Neutrophil (primary cell): ENCODE measurements at regions not wholly inside any gene's neighbourhood (a gene's known extent, or its start where the extent isn't known, plus 50 kb on each side); places are given as distances from the start of the nearest gene placed in this dataset.

Source experiments
- H3K27ac ChIP-seq: fragments of 200-600 bp; sonication (generic); 2 replicates; pipeline ENCODE4 v1.5.1; 2016; ENCODE audit warnings: mild to moderate bottlenecking, moderate library complexity
- H3K27me3 ChIP-seq: fragments of 200-600 bp; sonication (generic); 2 replicates; pipeline ENCODE4 v1.6.0; 2016; ENCODE audit warnings: mild to moderate bottlenecking
- H3K36me3 ChIP-seq: fragments of 200-600 bp; sonication (generic); 2 replicates; pipeline ENCODE4 v1.5.1; 2017
- H3K4me1 ChIP-seq, 2 experiments: fragments of 200-600 bp in 1 of 2; sonication (generic) in 1 of 2; 1 replicate in 1 of 2; 2 replicates in 1 of 2; pipeline versions ENCODE4 v1.5.1 to v1.6.1; 2013 to 2016; ENCODE audit warnings: low read depth in 1 of 2, low read length in 1 of 2, mild to moderate bottlenecking in 1 of 2, moderate library complexity in 1 of 2; ENCODE audit not compliant: control insufficient read depth in 1 of 2, insufficient read depth in 1 of 2
- H3K4me3 ChIP-seq, 2 experiments: fragments of 200-600 bp in 1 of 2; sonication (generic) in 1 of 2; 1 replicate in 1 of 2; 2 replicates in 1 of 2; pipeline ENCODE4 v1.5.1; 2013 to 2016; ENCODE audit warnings: low read depth in 1 of 2, low read length in 1 of 2, mild to moderate bottlenecking in 1 of 2, moderate library complexity in 1 of 2
- H3K9me3 ChIP-seq: fragments of 200-600 bp; sonication (generic); 2 replicates; pipeline ENCODE4 v1.5.1; 2016
- TF ChIP-seq, protein P1 (sequence below): fragments of 200-600 bp; sonication (generic); IDR thresholded peaks from 2 replicates; pipeline ENCODE4 v1.5.1; 2016; ENCODE audit warnings: antibody characterized with exemption

DNA sequence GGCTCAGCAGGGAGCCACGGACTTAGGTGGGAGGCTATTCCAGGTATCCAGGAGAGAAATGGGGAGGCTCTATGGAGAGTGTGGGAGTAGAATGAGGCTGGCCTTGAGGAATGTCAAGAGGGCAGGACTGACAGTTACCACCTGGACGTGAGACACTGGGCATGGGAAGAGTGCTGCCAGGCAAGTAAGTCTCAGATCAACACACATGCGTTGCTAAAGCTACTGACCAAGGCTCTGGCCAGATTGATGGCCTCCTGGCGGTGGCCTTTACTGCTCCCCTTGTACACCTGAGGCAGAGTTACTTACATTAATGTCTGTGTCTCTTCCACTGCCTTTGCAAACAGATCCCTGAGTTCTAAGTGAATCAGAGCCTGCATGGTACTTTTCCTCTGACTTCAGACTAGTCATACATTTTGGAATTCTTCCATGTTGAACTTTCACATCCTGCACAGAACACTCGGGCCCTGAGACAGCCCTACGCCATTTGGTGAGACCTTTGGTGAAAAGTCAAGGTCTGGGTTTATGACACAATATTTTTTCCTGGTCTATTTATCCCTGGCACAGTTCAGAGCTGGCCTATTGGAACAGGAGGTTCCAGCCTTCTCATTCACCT lies 398.8 kb upstream of the TRIB2 start:
- Histone ChIP-seq H3K4me3 (no peak overlapping the region), H3K27ac (no peak overlapping the region), H3K9me3 (no peaks in the 10 kb centered on the region), H3K36me3 (no peaks in the 10 kb centered on the region), H3K4me1 (no peaks in the 10 kb centered on the region), H3K27me3 (no peaks in the 10 kb centered on the region)
- TF ChIP-seq, protein P1, sequence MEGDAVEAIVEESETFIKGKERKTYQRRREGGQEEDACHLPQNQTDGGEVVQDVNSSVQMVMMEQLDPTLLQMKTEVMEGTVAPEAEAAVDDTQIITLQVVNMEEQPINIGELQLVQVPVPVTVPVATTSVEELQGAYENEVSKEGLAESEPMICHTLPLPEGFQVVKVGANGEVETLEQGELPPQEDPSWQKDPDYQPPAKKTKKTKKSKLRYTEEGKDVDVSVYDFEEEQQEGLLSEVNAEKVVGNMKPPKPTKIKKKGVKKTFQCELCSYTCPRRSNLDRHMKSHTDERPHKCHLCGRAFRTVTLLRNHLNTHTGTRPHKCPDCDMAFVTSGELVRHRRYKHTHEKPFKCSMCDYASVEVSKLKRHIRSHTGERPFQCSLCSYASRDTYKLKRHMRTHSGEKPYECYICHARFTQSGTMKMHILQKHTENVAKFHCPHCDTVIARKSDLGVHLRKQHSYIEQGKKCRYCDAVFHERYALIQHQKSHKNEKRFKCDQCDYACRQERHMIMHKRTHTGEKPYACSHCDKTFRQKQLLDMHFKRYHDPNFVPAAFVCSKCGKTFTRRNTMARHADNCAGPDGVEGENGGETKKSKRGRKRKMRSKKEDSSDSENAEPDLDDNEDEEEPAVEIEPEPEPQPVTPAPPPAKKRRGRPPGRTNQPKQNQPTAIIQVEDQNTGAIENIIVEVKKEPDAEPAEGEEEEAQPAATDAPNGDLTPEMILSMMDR: no peak

DNA sequence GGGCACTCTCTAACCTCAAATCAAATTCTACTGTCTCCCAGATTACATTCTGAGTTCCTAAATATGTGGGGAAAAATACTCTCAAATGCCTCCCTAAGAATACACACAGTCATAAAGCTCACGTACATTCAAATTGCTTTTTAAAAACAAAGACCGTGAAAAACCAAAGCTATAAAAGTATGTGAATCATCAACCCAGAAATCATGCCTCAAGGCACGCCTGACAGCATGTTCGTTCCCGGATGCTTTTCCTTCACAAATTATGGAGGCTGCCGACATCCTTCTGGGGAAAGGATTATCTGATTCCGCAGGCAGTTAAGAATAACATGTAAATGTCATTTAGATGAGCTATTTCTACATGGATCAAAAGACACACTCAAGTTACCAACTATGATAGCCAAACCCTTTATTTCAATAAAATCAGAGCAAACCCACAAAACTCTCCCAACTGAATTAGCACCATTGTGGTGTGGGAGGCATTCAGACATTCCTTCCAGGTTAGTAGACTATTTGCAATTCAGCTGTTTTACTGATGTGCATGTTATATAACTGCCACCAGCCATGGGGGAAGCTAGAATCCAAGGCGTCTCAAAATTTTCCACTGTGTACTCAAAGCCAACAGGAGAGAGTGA lies 398.2 kb upstream of the TRIB2 start:
- TF ChIP-seq, protein P1: no peak
- Histone ChIP-seq H3K27me3 (no peaks in the 10 kb centered on the region), H3K4me3 (no peak overlapping the region), H3K36me3 (no peaks in the 10 kb centered on the region), H3K4me1 (no peaks in the 10 kb centered on the region), H3K9me3 (no peaks in the 10 kb centered on the region), H3K27ac (no peak overlapping the region)

DNA sequence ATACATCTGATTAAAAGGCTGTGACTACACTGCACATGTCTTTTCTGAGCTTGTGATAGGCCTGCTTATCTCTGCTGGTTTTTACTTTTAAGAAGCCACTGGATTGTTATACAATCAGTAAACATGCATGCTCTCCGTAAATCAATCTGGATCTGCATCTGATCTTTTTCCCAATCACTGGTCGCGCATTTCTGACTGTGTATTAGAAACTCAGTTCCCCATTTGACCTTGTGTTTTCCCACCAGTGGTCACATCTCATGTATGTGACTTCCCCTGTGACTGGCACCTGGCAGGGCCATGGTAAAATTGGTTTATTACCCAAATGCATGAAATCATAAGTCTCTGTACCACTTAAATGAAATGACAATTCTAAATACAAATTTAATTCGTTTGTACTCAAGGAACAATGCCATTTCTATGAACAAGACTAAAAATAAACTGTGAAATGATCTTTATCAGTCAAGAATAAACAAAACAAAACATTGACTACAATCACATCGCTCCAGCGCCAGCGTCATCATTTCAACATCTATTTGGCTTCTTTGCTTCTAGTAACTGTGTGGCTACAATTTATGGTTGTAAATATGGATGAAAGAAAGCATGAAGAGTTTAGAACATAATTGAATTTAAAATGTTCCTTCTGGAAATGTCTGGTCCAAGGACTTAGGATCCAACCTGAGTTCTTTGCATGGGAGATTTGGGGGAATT lies 396.6 kb upstream of the TRIB2 start:
- H3K4me3 ChIP-seq: no peak overlapping the region
- no peaks in the 10 kb centered on the region for H3K27me3 ChIP-seq
- H3K27ac ChIP-seq: no peak overlapping the region
- no peaks in the 10 kb centered on the region for H3K4me1 ChIP-seq
- TF ChIP-seq, protein P1: no peak
- no peaks in the 10 kb centered on the region for H3K36me3 ChIP-seq
- no peaks in the 10 kb centered on the region for H3K9me3 ChIP-seq

DNA sequence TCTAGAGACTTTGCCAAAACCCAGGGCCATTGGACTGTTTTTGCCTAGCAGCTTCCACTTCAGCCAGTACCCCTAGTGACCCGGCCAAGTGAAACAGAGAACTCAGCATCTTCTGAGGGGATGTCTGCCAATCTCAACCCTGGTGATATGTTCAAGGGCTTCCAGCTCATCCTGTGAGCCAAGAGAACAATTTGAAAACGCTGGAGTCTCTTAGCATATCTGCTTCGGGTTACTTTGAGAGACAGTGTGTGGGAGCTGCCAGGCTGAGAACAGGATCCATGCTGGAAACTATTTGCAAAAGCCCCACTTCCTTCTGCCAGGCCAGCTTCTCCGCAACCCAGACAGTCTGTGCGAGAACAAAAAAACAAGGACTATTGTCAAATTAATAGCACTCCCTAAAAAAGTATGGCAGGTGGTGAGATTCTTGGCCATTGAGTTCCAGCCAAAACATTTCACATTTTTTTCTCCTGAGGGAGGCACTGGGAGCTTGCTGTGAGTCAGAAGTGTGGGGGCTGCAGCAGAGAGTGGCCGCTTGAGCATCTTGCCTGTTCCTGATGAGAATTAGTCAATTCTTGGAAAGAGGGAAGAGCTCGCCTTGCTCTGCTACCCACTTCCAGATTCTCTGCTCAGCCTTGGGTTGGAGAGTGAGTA lies 395.6 kb upstream of the TRIB2 start:
- Histone ChIP-seq H3K27me3 (no peaks in the 10 kb centered on the region), H3K4me1 (no peaks in the 10 kb centered on the region), H3K9me3 (no peaks in the 10 kb centered on the region), H3K27ac (no peak overlapping the region), H3K36me3 (no peaks in the 10 kb centered on the region), H3K4me3 (no peak overlapping the region)
- TF ChIP-seq, protein P1: no peak

DNA sequence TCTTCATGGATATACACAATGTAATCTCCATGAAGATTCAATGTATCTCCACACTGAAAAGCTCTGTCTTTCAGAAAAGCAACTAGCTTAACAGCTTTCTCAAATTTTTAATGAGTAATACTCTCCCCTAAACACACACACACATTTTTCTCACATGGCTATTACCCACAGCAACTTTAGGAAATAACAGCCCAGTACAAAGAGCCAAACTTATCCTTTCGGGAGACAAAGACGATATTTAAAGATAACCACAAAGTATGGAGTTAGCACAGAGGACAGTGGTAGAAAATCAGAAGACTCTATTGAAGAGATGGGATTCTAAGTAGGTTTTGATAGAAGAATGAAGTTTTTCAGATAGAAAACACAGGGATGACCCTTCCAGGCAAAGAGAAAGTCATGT lies 394.9 kb upstream of the TRIB2 start:
- no peaks in the 10 kb centered on the region for H3K9me3 ChIP-seq
- H3K27ac ChIP-seq: no peak overlapping the region
- no peaks in the 10 kb centered on the region for H3K27me3 ChIP-seq
- no peaks in the 10 kb centered on the region for H3K4me1 ChIP-seq
- TF ChIP-seq, protein P1: no peak
- no peaks in the 10 kb centered on the region for H3K36me3 ChIP-seq
- H3K4me3 ChIP-seq: no peak overlapping the region
